NT2/D1 (cell line): ENCODE measurements at regions not wholly inside any gene's neighbourhood (a gene's known extent, or its start where the extent isn't known, plus 50 kb on each side); places are given as distances from the start of the nearest gene placed in this dataset.

Experiments
- SUZ12 ChIP-seq: IDR thresholded peaks from 2 replicates; pipeline ENCODE4 v1.6.1; 2011; ENCODE audit not compliant: insufficient read length, insufficient read depth; ENCODE audit errors: extremely low read depth
- YY1 ChIP-seq: IDR thresholded peaks from 2 replicates; pipeline ENCODE4 v1.6.1; 2011; ENCODE audit not compliant: insufficient read length, insufficient read depth

DNA sequence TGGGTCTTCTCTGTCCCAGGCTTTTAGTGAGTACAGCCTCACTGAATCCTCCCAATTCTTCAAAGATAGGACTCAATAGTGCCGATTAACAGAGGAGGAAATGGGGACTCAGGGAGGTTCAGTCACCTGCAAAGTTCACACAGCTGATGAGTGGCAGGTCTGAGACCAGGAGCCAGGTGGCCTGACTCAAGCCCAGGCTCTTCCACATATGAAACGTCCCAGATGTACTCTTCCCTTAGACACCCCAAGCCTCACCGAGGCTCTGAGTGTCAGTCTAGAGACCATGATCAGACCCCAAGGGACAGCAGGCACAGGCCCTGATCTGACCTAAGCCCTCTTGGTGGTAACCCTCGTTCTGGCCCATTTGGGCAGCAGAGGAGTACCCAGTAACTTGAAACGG, 115.2 kb downstream of the INHBB start:
- TF ChIP-seq SUZ12 (no peak), YY1 (no peak)
